HG02852 (cell line): ENCODE measurements at regions not wholly inside any gene's neighbourhood (a gene's known extent, or its start where the extent isn't known, plus 50 kb on each side); places are given as distances from the start of the nearest gene placed in this dataset.
"Not testable (repeated sequence)": the region's sequence is repeated elsewhere in the genome, so short reads cannot be mapped to it uniquely, and the experiment has no call there.

Experiments
- ATAC-seq: cut with Tn5 transposase; IDR thresholded peaks from one replicate; pipeline ENCODE4 v1.9.1; 2021; ENCODE audit warnings: mild to moderate bottlenecking, moderate library complexity; ENCODE audit not compliant: unreplicated experiment

GRCh38 chr7:155377071-155377837, 79.6 kb downstream of the INSIG1 start:
- no peak for ATAC-seq

DNA sequence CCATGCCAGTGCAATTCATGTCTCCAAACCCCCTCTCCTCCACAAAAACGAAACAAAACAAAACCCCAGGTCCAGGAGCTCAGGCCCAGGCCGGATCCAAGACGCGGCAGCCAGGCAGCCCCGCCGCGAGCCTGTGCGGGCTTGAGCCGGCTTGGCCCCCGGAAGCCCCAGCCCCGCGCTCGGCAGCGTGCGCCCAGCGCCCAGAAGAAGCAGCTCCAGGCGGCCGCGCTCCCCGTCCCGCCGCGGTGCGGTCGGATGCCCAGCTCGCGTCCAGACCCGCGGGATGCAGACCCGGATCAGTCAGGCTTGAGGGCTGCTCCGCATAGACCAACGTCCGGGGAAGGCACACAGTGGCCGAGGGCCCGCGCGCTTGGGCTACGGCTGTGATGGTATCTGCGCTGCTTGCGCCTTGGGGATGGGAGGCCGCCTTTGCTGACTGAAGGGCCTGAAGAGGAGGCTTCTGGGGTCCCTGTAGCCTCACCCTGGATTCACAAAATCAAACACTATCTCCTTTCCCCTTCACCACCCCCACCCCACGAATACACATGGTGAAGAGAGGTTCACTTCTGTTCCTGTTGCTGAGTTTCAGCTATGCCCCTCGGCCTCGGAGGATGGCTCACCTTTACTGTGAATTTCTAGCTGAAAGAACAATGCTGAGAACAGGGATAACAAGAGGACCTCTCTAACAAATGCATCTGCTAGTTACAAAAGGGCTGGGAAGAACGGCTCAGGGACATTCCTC, 79.9 kb upstream of the EN2 start:
- ATAC-seq: no peak

DNA sequence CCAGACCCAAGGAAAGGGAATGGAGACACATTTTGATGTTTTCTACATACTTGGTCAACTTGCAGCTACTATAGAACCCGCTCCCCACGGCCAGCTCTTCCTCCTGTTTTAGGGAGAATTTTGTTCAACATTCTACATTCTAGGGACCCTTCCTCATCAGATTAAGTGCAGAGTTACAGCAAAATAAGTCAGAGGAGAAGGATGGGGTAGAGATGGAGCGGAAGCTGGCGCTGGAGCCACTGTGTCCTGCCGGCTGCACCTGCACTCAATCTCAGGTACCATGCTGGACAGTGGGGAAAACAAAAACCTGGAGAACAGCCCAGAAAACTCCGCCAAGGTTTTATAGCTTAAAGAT, 79.4 kb upstream of the EN2 start:
- ATAC-seq: no peak

- ATAC-seq: no peak
Observed at GRCh38 chr7:155378959-155379871, 78.7 kb upstream of the EN2 start.

DNA sequence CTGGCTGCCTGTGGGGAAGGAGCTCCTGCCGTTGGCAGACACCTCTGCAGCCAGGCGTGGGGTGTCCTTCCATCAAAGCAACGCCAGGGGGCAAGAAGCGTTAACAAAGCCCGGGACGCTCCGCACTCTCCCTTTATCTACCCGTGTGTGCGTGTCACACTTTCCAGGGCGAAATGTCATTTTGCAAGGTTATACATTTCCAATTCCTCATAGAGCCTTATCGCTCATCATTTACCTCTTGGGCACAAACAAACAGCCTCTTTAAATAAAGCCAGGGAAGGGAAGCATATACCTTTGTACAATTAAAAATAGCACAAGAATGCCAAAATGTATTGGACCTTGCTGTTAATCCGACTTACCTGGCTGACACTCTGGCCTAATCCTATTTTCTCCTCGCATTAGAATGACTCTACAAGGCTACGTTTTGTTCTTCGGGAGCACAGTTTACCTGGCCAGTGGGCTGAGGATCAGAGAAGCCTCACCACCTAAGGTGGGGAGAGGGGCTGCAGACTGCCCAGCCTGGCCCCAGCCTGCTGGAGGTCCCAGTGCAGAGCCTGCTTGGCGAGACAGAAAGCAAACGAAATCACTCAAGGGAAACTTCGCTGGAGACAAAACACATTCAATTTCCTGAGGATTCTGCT, 77.6 kb upstream of the EN2 start:
- peak; percentile 89 for ATAC-seq

DNA sequence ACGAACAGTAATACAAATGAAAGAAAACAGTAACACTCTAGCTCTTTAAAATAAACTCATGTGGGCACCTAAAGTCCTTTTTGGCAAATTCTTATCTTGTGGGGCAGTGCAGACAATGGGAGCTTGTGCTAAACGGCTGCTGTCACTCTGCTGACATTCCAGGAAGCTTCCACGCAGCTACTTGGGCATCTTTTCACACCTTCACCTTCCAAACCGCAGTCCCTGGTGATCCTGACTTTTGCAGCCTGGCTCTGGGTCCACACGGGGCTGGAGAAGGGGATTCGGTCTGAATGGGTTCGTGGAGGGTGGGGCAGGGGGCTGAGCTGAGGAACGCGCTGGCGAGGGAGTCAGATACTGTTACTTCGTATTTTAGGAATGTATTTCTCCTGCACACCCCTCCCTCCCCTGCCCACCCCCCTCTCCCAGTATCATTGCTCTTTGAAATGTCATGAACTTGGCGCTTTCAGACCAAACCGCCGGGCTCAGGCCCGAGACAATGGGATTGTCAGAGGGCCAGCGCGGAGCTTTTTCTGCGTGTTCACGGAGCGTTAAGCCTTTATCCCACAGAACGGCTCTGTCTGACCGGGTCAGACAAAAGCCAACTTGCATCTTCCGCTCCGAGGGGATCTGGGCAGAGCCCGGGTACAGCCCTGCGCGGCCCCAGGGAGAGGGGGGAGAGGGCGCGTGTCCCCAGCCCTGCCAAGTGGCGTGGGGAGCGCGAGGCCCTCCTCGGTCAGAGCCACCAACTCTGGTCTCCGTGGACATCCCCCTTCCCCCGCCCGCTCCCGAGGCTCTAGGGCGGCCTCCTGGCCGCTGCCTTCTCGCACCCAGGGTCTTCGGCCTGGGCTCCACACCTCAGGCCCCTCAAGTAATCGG, 76.7 kb upstream of the EN2 start:
- ATAC-seq: no peak

- ATAC-seq: no peak
Observed at GRCh38 chr7:155381852-155382801, 75.8 kb upstream of the EN2 start.

DNA sequence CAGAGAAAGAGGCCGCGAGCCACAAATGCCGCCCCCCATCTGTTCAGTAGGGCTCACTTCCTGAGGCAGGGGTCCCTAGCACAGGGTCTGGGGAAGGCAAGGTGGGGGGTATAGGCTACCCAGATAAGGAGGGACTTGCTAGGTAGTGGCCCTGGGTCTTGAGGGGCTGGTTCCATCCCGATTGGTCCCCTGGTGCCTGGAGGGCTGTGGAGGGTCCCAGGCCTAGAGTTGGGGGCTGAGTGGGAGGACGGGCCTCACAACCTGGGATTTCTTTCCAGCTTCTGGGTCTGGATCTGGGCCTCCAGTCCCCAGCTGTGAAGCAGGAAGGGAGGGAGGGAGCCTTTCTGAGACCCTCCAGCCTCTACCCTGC, 75.1 kb upstream of the EN2 start:
- ATAC-seq: no peak

- no peak for ATAC-seq
Observed at GRCh38 chr7:155383756-155384491, 74.0 kb upstream of the EN2 start.

GRCh38 chr7:155384751-155385150, 73.2 kb upstream of the EN2 start:
- ATAC-seq: no peak

- ATAC-seq: not testable (repeated sequence)
Observed at GRCh38 chr7:155385182-155385581, 72.7 kb upstream of the EN2 start.

- ATAC-seq: no peak
Observed at GRCh38 chr7:155386608-155387007, 71.3 kb upstream of the EN2 start.

GRCh38 chr7:155387066-155387620, 70.8 kb upstream of the EN2 start:
- ATAC-seq: no peak

GRCh38 chr7:155388561-155388960, 69.4 kb upstream of the EN2 start:
- ATAC-seq: no peak

GRCh38 chr7:155391414-155391813, 66.5 kb upstream of the EN2 start:
- no peak for ATAC-seq

DNA sequence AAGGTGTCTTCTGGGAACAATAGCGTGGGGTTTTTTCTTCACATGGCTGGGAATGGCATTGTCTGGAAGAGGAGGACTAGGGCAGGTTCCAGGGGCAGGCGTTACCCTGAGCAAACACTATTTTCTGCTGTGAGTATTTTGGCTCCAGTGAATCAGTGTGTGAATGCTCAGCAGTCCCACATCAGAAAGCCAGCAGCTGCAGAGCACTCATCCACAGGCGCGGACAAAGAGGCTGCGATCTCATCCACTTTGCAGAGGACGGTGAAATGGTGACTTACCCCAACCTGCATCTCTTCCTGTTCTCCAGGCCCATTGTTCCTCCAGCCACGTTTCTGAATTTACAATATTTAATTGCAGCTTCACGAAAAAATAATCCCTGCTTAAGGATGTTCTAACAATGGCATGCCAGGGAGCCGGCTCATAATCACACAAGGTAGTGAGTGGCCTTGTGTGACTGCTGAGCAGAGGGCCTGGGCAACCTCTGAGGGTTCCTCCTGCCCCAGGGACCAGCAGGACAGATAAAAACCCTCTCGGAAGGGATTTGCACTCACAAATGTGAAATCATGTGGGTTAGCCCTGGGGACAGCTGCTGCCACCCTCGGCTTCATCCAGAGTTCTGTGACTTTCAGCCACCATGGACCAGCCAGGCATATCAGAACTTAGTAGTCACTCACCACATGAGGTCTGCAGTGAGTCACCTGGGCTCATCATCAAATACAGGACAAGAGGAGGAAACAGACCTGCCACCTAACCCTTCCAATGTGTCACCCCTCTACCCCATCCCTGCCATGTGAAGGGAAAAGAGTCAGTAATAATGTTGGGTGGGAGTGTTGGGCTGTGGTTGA, 65.0 kb upstream of the EN2 start:
- ATAC-seq: no peak

- ATAC-seq: no peak
Observed at GRCh38 chr7:155394413-155394812, 63.5 kb upstream of the EN2 start.
